WTC11 (cell line): ENCODE measurements at regions not wholly inside any gene's neighbourhood (a gene's known extent, or its start where the extent isn't known, plus 50 kb on each side); places are given as distances from the start of the nearest gene placed in this dataset.

Source experiments
- ATAC-seq: fragments of 200-7000 bp; cut with Tn5 transposase; 2 replicates; pipeline ENCODE4 v1.10.0; 2021; ENCODE audit warnings: mild to moderate bottlenecking, moderate library complexity
- CTCF ChIA-PET: fragments of 300-600 bp; sonication (Branson Sonifier 250); formaldehyde crosslinking; loops from one replicate; lab custom pipeline; 2021; ENCODE audit warnings: antibody characterized with exemption; lab: Charles Lee
- POLR2A ChIA-PET: fragments of 350-600 bp; sonication (Branson Sonifier 250); formaldehyde crosslinking; loops from one replicate; lab custom pipeline; 2021; ENCODE audit warnings: antibody characterized with exemption; lab: Charles Lee
- DNase-seq: peaks from one replicate; pipeline ENCODE4 v3.0.0; 2021; ENCODE audit warnings: low spot score
- H3K27ac Mint-ChIP-seq: 2 replicates; pipeline ENCODE4 v1.8.0; 2021; ENCODE audit warnings: mixed read lengths
- H3K27me3 Mint-ChIP-seq: 2 replicates; pipeline ENCODE4 v1.8.0; 2021; ENCODE audit warnings: low read depth, mild to moderate bottlenecking, moderate library complexity, mixed read lengths
- H3K36me3 Mint-ChIP-seq: 2 replicates; pipeline ENCODE4 v1.8.0; 2021; ENCODE audit warnings: mixed read lengths
- H3K4me1 Mint-ChIP-seq: 2 replicates; pipeline ENCODE4 v1.8.0; 2022; ENCODE audit warnings: mixed read lengths
- H3K4me3 Mint-ChIP-seq: 2 replicates; pipeline ENCODE4 v1.8.0; 2021; ENCODE audit warnings: mild to moderate bottlenecking, moderate library complexity, mixed read lengths
- H3K9me3 Mint-ChIP-seq: 2 replicates; pipeline ENCODE4 v1.8.0; 2021; ENCODE audit warnings: mixed read lengths
- CREM ChIP-seq: sonication (generic); formaldehyde crosslinking; IDR thresholded peaks from 2 replicates; pipeline ENCODE4 v1.8.1; 2022; ENCODE audit warnings: mild to moderate bottlenecking, missing genetic modification reagents, moderate library complexity
- JAZF1 ChIP-seq: fragments of 250-450 bp; sonication (Bioruptor Pico); IDR thresholded peaks from 2 replicates; pipeline ENCODE4 v1.9.0; 2021; ENCODE audit warnings: moderate library complexity, mild to moderate bottlenecking, inconsistent platforms
- NFATC4 ChIP-seq: fragments of 250-450 bp; sonication (Bioruptor Pico); IDR thresholded peaks from 2 replicates; pipeline ENCODE4 v1.9.0; 2021; ENCODE audit warnings: mild to moderate bottlenecking
- NR1H2 ChIP-seq: sonication (generic); formaldehyde crosslinking; IDR thresholded peaks from 2 replicates; pipeline ENCODE4 v1.9.0; 2021; ENCODE audit warnings: mild to moderate bottlenecking, moderate library complexity, missing genetic modification reagents
- TCF7 ChIP-seq: sonication (generic); formaldehyde crosslinking; IDR thresholded peaks from 2 replicates; pipeline ENCODE4 v1.8.0; 2022; ENCODE audit warnings: mild to moderate bottlenecking, low read depth, missing genetic modification reagents, moderate library complexity
- ZNF423 ChIP-seq: fragments of 250-450 bp; sonication (Bioruptor Pico); IDR thresholded peaks from 2 replicates; pipeline ENCODE4 v2.1.2; 2022; ENCODE audit warnings: mild to moderate bottlenecking, moderate library complexity
- TF ChIP-seq, protein P1 (sequence below): fragments of 250-450 bp; sonication (Bioruptor Pico); IDR thresholded peaks from 2 replicates; pipeline ENCODE4 v1.9.0; 2021; ENCODE audit warnings: mild to moderate bottlenecking, borderline replicate concordance
- TF ChIP-seq, protein P2 (sequence below): fragments of 200-600 bp; IDR thresholded peaks from 2 replicates; pipeline ENCODE4 v1.8.0; 2022; ENCODE audit warnings: antibody characterized with exemption
- TF ChIP-seq, protein P3 (sequence below): sonication (generic); formaldehyde crosslinking; IDR thresholded peaks from 2 replicates; pipeline ENCODE4 v1.8.1; 2022; ENCODE audit warnings: low read depth, mild to moderate bottlenecking, moderate library complexity, missing genetic modification reagents, borderline replicate concordance
- TF ChIP-seq, protein P4 (sequence below): sonication (generic); formaldehyde crosslinking; IDR thresholded peaks from 2 replicates; pipeline ENCODE4 v1.8.0; 2022; ENCODE audit warnings: mild to moderate bottlenecking, missing genetic modification reagents
- TF ChIP-seq, protein P5 (sequence below): sonication (generic); formaldehyde crosslinking; IDR thresholded peaks from 2 replicates; pipeline ENCODE4 v1.8.1; 2022; ENCODE audit warnings: mild to moderate bottlenecking, missing genetic modification reagents, moderate library complexity, borderline replicate concordance
- TF ChIP-seq, protein P6 (sequence below): sonication (generic); formaldehyde crosslinking; IDR thresholded peaks from 2 replicates; pipeline ENCODE4 v1.8.1; 2023; ENCODE audit warnings: mild to moderate bottlenecking, missing genetic modification reagents, moderate library complexity
- TF ChIP-seq, protein P7 (sequence below): sonication (generic); formaldehyde crosslinking; IDR thresholded peaks from 2 replicates; pipeline ENCODE4 v1.8.0; 2023; ENCODE audit warnings: missing genetic modification reagents, mild to moderate bottlenecking, borderline replicate concordance

DNA sequence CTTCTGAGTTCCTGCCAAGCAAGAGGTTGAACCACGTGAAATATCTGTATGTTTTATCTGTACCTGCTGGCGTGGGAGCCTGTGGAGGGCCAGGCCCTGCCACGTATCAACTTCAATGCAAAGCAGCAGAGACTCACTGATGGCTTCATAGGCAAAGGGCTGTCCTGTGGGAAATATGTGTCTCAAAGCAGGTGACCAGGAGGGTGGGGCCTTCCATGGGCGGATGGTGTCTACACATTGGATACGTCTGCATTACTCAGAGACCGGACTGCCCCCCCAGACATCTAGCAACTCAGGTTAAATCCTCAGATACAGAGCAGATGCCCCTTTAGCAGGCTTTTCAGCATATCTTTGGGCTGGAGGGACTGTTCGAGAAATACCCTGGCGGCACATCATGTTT is 210.8 kb upstream of the C1orf174 start (continued):
- TF ChIP-seq, protein P1, sequence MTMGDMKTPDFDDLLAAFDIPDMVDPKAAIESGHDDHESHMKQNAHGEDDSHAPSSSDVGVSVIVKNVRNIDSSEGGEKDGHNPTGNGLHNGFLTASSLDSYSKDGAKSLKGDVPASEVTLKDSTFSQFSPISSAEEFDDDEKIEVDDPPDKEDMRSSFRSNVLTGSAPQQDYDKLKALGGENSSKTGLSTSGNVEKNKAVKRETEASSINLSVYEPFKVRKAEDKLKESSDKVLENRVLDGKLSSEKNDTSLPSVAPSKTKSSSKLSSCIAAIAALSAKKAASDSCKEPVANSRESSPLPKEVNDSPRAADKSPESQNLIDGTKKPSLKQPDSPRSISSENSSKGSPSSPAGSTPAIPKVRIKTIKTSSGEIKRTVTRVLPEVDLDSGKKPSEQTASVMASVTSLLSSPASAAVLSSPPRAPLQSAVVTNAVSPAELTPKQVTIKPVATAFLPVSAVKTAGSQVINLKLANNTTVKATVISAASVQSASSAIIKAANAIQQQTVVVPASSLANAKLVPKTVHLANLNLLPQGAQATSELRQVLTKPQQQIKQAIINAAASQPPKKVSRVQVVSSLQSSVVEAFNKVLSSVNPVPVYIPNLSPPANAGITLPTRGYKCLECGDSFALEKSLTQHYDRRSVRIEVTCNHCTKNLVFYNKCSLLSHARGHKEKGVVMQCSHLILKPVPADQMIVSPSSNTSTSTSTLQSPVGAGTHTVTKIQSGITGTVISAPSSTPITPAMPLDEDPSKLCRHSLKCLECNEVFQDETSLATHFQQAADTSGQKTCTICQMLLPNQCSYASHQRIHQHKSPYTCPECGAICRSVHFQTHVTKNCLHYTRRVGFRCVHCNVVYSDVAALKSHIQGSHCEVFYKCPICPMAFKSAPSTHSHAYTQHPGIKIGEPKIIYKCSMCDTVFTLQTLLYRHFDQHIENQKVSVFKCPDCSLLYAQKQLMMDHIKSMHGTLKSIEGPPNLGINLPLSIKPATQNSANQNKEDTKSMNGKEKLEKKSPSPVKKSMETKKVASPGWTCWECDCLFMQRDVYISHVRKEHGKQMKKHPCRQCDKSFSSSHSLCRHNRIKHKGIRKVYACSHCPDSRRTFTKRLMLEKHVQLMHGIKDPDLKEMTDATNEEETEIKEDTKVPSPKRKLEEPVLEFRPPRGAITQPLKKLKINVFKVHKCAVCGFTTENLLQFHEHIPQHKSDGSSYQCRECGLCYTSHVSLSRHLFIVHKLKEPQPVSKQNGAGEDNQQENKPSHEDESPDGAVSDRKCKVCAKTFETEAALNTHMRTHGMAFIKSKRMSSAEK (CRISPR knock-in tag) = no peak
- TF ChIP-seq TCF7 (CRISPR knock-in tag) = no peak
- TF ChIP-seq, protein P2, sequence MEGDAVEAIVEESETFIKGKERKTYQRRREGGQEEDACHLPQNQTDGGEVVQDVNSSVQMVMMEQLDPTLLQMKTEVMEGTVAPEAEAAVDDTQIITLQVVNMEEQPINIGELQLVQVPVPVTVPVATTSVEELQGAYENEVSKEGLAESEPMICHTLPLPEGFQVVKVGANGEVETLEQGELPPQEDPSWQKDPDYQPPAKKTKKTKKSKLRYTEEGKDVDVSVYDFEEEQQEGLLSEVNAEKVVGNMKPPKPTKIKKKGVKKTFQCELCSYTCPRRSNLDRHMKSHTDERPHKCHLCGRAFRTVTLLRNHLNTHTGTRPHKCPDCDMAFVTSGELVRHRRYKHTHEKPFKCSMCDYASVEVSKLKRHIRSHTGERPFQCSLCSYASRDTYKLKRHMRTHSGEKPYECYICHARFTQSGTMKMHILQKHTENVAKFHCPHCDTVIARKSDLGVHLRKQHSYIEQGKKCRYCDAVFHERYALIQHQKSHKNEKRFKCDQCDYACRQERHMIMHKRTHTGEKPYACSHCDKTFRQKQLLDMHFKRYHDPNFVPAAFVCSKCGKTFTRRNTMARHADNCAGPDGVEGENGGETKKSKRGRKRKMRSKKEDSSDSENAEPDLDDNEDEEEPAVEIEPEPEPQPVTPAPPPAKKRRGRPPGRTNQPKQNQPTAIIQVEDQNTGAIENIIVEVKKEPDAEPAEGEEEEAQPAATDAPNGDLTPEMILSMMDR = no peak
- no peak for TF ChIP-seq JAZF1
- TF ChIP-seq, all 79 proteins: peak for 0

DNA sequence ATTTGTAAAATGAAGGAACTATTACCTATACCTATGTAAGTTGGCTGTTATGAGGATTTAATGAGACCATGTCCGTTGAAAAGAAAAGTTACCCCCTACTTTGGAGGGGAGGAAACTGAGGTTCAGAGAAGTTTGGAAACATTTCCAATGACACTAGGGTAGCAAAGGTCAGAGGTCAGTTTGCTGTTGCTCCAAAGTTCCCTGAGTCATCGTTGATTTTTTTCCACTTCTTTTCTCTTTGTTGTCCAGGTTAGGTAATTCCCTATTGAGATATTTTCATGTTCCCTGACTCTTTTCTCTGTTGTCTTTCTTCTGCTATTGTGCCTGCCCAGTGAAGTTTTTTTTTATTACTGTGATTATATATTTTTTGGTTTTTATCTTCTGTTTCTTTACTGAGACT is 213.8 kb upstream of the C1orf174 start:
- H3K27ac Mint-ChIP-seq = no peak overlapping the region
- DNase-seq (no peak), ATAC-seq (no peak)
- H3K4me3 Mint-ChIP-seq = no peak overlapping the region
- H3K36me3 Mint-ChIP-seq = peaks cover 83% of the 10 kb centered on the region
- TF ChIP-seq, protein P3, sequence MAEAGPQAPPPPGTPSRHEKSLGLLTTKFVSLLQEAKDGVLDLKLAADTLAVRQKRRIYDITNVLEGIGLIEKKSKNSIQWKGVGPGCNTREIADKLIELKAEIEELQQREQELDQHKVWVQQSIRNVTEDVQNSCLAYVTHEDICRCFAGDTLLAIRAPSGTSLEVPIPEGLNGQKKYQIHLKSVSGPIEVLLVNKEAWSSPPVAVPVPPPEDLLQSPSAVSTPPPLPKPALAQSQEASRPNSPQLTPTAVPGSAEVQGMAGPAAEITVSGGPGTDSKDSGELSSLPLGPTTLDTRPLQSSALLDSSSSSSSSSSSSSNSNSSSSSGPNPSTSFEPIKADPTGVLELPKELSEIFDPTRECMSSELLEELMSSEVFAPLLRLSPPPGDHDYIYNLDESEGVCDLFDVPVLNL (CRISPR knock-in tag) = no peak
- TF ChIP-seq NFATC4 = no peak
- TF ChIP-seq, all 79 proteins: peak for 0
- Mint-ChIP-seq H3K9me3 (peaks cover 86% of the 10 kb centered on the region), H3K4me1 (no peaks in the 10 kb centered on the region), H3K27me3 (peaks cover 4% of the 10 kb centered on the region)
- CTCF ChIA-PET = no interaction called here
- POLR2A ChIA-PET = no interaction called here

DNA sequence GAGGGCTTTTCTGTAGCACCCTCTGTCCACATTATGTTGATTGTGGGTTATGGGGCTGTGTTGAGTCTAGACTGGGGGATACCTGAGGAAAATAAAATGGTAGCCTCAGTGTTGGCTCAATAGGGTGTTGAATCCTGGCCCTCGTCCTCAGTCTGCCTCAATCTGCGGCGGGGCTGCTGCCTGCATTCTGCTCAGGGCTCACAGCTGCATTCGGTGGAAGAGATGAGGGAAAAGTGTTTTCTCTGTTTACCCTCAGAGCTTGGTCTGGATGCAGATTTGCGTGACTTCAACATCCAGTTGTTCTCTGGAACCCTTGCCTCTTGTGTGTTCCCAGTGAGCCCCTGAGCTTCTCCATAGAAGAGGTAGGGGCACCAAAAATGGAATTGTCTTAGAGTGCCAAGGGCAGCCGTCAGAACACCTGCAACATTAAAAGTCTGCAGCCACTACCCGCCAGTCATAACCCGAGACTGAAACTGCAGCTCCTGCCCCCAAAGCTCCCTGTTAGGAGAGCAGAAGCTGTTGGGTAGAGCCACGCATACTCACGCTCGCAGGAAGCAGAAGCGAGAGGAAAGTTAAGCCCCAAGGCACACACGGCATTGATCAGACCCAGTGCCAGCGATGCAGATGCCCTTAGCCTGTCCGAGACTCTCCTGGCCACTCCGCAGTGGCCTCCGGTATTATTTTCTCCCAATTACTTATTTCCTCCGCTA is 215.3 kb upstream of the C1orf174 start:
- Mint-ChIP-seq H3K27me3 (peaks cover 4% of the 10 kb centered on the region), H3K36me3 (peaks cover 82% of the 10 kb centered on the region), H3K9me3 (peaks cover 85% of the 10 kb centered on the region), H3K4me3 (no peak overlapping the region), H3K4me1 (no peaks in the 10 kb centered on the region), H3K27ac (no peak overlapping the region)
- POLR2A ChIA-PET = no interaction called here
- CTCF ChIA-PET = no interaction called here
- no peak for DNase-seq
- ATAC-seq = no peak
- TF ChIP-seq NR1H2 (no peak), NFATC4 (no peak), JAZF1 (no peak), CREM (CRISPR knock-in tag) (no peak), ZNF423 (CRISPR knock-in tag) (no peak)
- TF ChIP-seq, protein P4, sequence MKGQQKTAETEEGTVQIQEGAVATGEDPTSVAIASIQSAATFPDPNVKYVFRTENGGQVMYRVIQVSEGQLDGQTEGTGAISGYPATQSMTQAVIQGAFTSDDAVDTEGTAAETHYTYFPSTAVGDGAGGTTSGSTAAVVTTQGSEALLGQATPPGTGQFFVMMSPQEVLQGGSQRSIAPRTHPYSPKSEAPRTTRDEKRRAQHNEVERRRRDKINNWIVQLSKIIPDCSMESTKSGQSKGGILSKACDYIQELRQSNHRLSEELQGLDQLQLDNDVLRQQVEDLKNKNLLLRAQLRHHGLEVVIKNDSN (CRISPR knock-in tag) = no peak
- TF ChIP-seq, protein P5, sequence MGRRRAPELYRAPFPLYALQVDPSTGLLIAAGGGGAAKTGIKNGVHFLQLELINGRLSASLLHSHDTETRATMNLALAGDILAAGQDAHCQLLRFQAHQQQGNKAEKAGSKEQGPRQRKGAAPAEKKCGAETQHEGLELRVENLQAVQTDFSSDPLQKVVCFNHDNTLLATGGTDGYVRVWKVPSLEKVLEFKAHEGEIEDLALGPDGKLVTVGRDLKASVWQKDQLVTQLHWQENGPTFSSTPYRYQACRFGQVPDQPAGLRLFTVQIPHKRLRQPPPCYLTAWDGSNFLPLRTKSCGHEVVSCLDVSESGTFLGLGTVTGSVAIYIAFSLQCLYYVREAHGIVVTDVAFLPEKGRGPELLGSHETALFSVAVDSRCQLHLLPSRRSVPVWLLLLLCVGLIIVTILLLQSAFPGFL (CRISPR knock-in tag) = no peak
- TF ChIP-seq, protein P6, sequence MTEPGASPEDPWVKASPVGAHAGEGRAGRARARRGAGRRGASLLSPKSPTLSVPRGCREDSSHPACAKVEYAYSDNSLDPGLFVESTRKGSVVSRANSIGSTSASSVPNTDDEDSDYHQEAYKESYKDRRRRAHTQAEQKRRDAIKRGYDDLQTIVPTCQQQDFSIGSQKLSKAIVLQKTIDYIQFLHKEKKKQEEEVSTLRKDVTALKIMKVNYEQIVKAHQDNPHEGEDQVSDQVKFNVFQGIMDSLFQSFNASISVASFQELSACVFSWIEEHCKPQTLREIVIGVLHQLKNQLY (CRISPR knock-in tag) = no peak
- TF ChIP-seq, protein P7, sequence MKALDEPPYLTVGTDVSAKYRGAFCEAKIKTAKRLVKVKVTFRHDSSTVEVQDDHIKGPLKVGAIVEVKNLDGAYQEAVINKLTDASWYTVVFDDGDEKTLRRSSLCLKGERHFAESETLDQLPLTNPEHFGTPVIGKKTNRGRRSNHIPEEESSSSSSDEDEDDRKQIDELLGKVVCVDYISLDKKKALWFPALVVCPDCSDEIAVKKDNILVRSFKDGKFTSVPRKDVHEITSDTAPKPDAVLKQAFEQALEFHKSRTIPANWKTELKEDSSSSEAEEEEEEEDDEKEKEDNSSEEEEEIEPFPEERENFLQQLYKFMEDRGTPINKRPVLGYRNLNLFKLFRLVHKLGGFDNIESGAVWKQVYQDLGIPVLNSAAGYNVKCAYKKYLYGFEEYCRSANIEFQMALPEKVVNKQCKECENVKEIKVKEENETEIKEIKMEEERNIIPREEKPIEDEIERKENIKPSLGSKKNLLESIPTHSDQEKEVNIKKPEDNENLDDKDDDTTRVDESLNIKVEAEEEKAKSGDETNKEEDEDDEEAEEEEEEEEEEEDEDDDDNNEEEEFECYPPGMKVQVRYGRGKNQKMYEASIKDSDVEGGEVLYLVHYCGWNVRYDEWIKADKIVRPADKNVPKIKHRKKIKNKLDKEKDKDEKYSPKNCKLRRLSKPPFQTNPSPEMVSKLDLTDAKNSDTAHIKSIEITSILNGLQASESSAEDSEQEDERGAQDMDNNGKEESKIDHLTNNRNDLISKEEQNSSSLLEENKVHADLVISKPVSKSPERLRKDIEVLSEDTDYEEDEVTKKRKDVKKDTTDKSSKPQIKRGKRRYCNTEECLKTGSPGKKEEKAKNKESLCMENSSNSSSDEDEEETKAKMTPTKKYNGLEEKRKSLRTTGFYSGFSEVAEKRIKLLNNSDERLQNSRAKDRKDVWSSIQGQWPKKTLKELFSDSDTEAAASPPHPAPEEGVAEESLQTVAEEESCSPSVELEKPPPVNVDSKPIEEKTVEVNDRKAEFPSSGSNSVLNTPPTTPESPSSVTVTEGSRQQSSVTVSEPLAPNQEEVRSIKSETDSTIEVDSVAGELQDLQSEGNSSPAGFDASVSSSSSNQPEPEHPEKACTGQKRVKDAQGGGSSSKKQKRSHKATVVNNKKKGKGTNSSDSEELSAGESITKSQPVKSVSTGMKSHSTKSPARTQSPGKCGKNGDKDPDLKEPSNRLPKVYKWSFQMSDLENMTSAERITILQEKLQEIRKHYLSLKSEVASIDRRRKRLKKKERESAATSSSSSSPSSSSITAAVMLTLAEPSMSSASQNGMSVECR (CRISPR knock-in tag) = no peak
